Astrocyte of the cerebellum (primary cell): ENCODE measurements at regions not wholly inside any gene's neighbourhood (a gene's known extent, or its start where the extent isn't known, plus 50 kb on each side); places are given as distances from the start of the nearest gene placed in this dataset.

Experiments
- DNase-seq: peaks from one replicate; pipeline ENCODE4 v3.0.0-alpha.2; 2011; ENCODE audit warnings: low read depth
- H3K4me3 ChIP-seq: 2 replicates; pipeline ENCODE4 v1.5.1; 2011; ENCODE audit warnings: mild to moderate bottlenecking, low read depth, low read length, moderate library complexity
- CTCF ChIP-seq: IDR thresholded peaks from 2 replicates; pipeline ENCODE4 v1.5.1; 2012; ENCODE audit warnings: low read length, low read depth, moderate library complexity, mild to moderate bottlenecking; ENCODE audit errors: missing control alignments
- in situ Hi-C: cut with HindIII; loops from 2 replicates; pipeline ENCODE4 v1.10.0; 2017; ENCODE audit warnings: low sequenced_read_pairs

- no peak overlapping the region for H3K4me3 ChIP-seq
- no peak for TF ChIP-seq CTCF
- in situ Hi-C loops = no loop called here
- no peak for DNase-seq
Measured at GRCh38 chr10:128711806-128712205, 585.6 kb upstream of the MKI67 start.

- in situ Hi-C loops = no loop called here
- no peak for DNase-seq
- no peak overlapping the region for H3K4me3 ChIP-seq
- TF ChIP-seq CTCF = no peak
Measured at GRCh38 chr10:128712661-128713400, 586.6 kb upstream of the MKI67 start.

- TF ChIP-seq CTCF = no peak
- DNase-seq = no peak
- in situ Hi-C loops = no loop called here
- no peak overlapping the region for H3K4me3 ChIP-seq
Measured at GRCh38 chr10:128713471-128713870, 587.2 kb upstream of the MKI67 start.

GRCh38 chr10:128713874-128714570, 587.8 kb upstream of the MKI67 start:
- H3K4me3 ChIP-seq = no peak overlapping the region
- in situ Hi-C loops = no loop called here
- no peak for TF ChIP-seq CTCF
- no peak for DNase-seq

- in situ Hi-C loops = no loop called here
- no peak overlapping the region for H3K4me3 ChIP-seq
- no peak for TF ChIP-seq CTCF
Measured at GRCh38 chr10:128714644-128715415, 588.6 kb upstream of the MKI67 start.

GRCh38 chr10:128716181-128716580, 590.0 kb upstream of the MKI67 start:
- H3K4me3 ChIP-seq = no peak overlapping the region
- in situ Hi-C loops = no loop called here
- no peak for DNase-seq
- no peak for TF ChIP-seq CTCF

More at GRCh38 chr10:128714644-128715415, 588.6 kb upstream of the MKI67 start:
- DNase-seq = no peak
